Endothelial cell of umbilical vein (primary cell): ENCODE measurements at regions not wholly inside any gene's neighbourhood (a gene's known extent, or its start where the extent isn't known, plus 50 kb on each side); places are given as distances from the start of the nearest gene placed in this dataset.

ENCODE experiments used
- BruUV-seq: library from RNA; stranded (reverse); fragments of 400-500 nt; replicated peaks from 2 replicates; lab custom pipeline; 2021; lab: Mats Ljungman, UMichigan
- CTCF ChIA-PET: fragments of 300-600, 350-600 bp; sonication (Branson Sonifier 250); formaldehyde crosslinking; loops from one replicate; lab custom pipeline; 2021; ENCODE audit warnings: antibody characterized with exemption, inconsistent platforms; lab: Charles Lee
- POLR2A ChIA-PET: fragments of 300-600, 350-600 bp; sonication (Branson Sonifier 250); formaldehyde crosslinking; loops from one replicate; lab custom pipeline; 2021; ENCODE audit warnings: antibody characterized with exemption, inconsistent platforms; lab: Charles Lee
- DNase-seq: peaks from one replicate; pipeline ENCODE4 v3.0.0-alpha.2; 2011; ENCODE audit warnings: low read depth, low spot score
- FAIRE-seq: peaks from 2 replicates; lab custom pipeline; 2011; peaks lifted over from hg19 to GRCh38; lab: Jason Lieb, UNC
- H2AFZ ChIP-seq: 2 replicates; pipeline ENCODE4 v1.6.0; 2012; ENCODE audit warnings: low read depth, low read length, control low read depth, inconsistent platforms
- H3K27ac ChIP-seq: 2 replicates; pipeline ENCODE4 v1.5.1; 2011; ENCODE audit warnings: low read depth, mild to moderate bottlenecking, control low read depth, low read length, moderate library complexity; ENCODE audit not compliant: insufficient read depth
- H3K27me3 ChIP-seq, 2 experiments: 2 replicates each; pipeline versions ENCODE4 v1.6.0 to v1.6.1; 2011; ENCODE audit warnings: low read length in 2 of 2, mixed read lengths in 1 of 2; ENCODE audit not compliant: control insufficient read depth in 2 of 2, insufficient read depth in 2 of 2
- H3K36me3 ChIP-seq, 2 experiments: 2 replicates in 1 of 2; 3 replicates in 1 of 2; pipeline ENCODE4 v1.5.1; 2011; ENCODE audit warnings: low read length in 2 of 2, mild to moderate bottlenecking in 1 of 2, moderate library complexity in 1 of 2; ENCODE audit not compliant: control insufficient read depth in 2 of 2, insufficient read depth in 2 of 2; ENCODE audit errors: extremely low read depth in 1 of 2
- H3K4me1 ChIP-seq: 3 replicates; pipeline ENCODE4 v1.5.1; 2011; ENCODE audit warnings: mild to moderate bottlenecking, low read length; ENCODE audit not compliant: control insufficient read depth, insufficient read depth; ENCODE audit errors: extremely low read depth
- H3K4me2 ChIP-seq: 2 replicates; pipeline ENCODE4 v1.6.1; 2011; ENCODE audit warnings: low read length, control low read depth, mixed read lengths; ENCODE audit not compliant: insufficient read depth
- H3K4me3 ChIP-seq, 3 experiments: fragments of 200-600 bp in 1 of 3; sonication (generic), shearing (Covaris generic) in 1 of 3; replicated peaks in 1 of 3; 2 replicates each; pipeline ENCODE4 v1.5.1; 2011 to 2016; ENCODE audit warnings: control low read depth in 3 of 3, low read length in 3 of 3, mild to moderate bottlenecking in 2 of 3, inconsistent platforms in 1 of 3, low read depth in 1 of 3, moderate library complexity in 1 of 3; ENCODE audit not compliant: insufficient read depth in 1 of 3
- H3K79me2 ChIP-seq: 2 replicates; pipeline ENCODE4 v1.6.0; 2012; ENCODE audit warnings: low read length, inconsistent platforms; ENCODE audit not compliant: control insufficient read depth, insufficient read depth
- H3K9ac ChIP-seq: replicated peaks from 2 replicates; pipeline ENCODE3; 2011; ENCODE audit warnings: low read length, control low read depth; ENCODE audit not compliant: insufficient read depth; ENCODE audit errors: extremely low read depth
- H3K9me1 ChIP-seq: replicated peaks from 3 replicates; pipeline ENCODE4 v1.6.0; 2011; ENCODE audit warnings: mild to moderate bottlenecking, low read length; ENCODE audit not compliant: control insufficient read depth, insufficient read depth; ENCODE audit errors: extremely low read depth
- H3K9me3 ChIP-seq: replicated peaks from 2 replicates; pipeline ENCODE4 v1.5.1; 2012; ENCODE audit warnings: low read length, inconsistent platforms; ENCODE audit not compliant: control insufficient read depth, insufficient read depth
- H4K20me1 ChIP-seq: replicated peaks from 2 replicates; pipeline ENCODE3; 2011; ENCODE audit warnings: mild to moderate bottlenecking, low read length; ENCODE audit not compliant: control insufficient read depth, insufficient read depth; ENCODE audit errors: extremely low read depth
- EZH2 ChIP-seq: IDR thresholded peaks from 2 replicates; pipeline ENCODE4 v1.6.1; 2012; ENCODE audit warnings: borderline replicate concordance, low read depth, mild to moderate bottlenecking, moderate library complexity, low read length, inconsistent platforms; ENCODE audit not compliant: severe bottlenecking
- FOS ChIP-seq: IDR thresholded peaks from 2 replicates; pipeline ENCODE4 v1.6.1; 2011; ENCODE audit warnings: mild to moderate bottlenecking, low read length, moderate library complexity, borderline replicate concordance; ENCODE audit not compliant: insufficient read depth
- GATA2 ChIP-seq: IDR thresholded peaks from 2 replicates; pipeline ENCODE4 v1.7.0; 2011; ENCODE audit warnings: low read depth, mild to moderate bottlenecking, moderate library complexity, mixed read lengths, low read length; ENCODE audit not compliant: insufficient read length, insufficient read depth
- JUN ChIP-seq: IDR thresholded peaks from 2 replicates; pipeline ENCODE4 v1.6.1; 2011; ENCODE audit warnings: borderline replicate concordance, low read depth; ENCODE audit not compliant: insufficient read length, insufficient read depth
- MYC ChIP-seq: IDR thresholded peaks from one replicate; pipeline ENCODE4 v1.6.1; 2011; ENCODE audit warnings: mild to moderate bottlenecking, low read depth, low read length
- POLR2A ChIP-seq: IDR thresholded peaks from 2 replicates; pipeline ENCODE4 v1.6.1; 2012; ENCODE audit warnings: low read depth, mild to moderate bottlenecking, control low read depth, low read length
- POLR2AphosphoS5 ChIP-seq: IDR thresholded peaks from 2 replicates; pipeline ENCODE4 v1.6.1; 2012; ENCODE audit warnings: low read depth, mild to moderate bottlenecking, control low read depth, low read length, moderate library complexity; ENCODE audit not compliant: insufficient read depth
- dilution Hi-C: fragments of 300-500 bp; cut with MboI; formaldehyde crosslinking; loops from one replicate; pipeline ENCODE4 v1.15.0; 2019; ENCODE audit warnings: low sequenced_read_pairs; ENCODE audit not compliant: extremely low pct_ligation_motif_present
- intact Hi-C: fragments of 100-400 bp; cut with micrococcal nuclease; formaldehyde crosslinking; loops from one replicate; pipeline ENCODE4 v1.10.0; 2022
- TF ChIP-seq, protein P1 (sequence below), 2 donors: IDR thresholded peaks; 1 replicate in 1 of 2; 2 replicates in 1 of 2; pipeline ENCODE4 v1.5.1; 2011; ENCODE audit warnings: low read length in 2 of 2, mild to moderate bottlenecking in 2 of 2, moderate library complexity in 2 of 2, control low read depth in 1 of 2, inconsistent platforms in 1 of 2, low read depth in 1 of 2; ENCODE audit not compliant: insufficient read depth in 1 of 2; ENCODE audit errors: extremely low read depth in 1 of 2
- TF ChIP-seq, protein P2 (sequence below): IDR thresholded peaks from 2 replicates; pipeline ENCODE4 v1.6.1; 2011; ENCODE audit not compliant: insufficient read depth, insufficient read length

DNA sequence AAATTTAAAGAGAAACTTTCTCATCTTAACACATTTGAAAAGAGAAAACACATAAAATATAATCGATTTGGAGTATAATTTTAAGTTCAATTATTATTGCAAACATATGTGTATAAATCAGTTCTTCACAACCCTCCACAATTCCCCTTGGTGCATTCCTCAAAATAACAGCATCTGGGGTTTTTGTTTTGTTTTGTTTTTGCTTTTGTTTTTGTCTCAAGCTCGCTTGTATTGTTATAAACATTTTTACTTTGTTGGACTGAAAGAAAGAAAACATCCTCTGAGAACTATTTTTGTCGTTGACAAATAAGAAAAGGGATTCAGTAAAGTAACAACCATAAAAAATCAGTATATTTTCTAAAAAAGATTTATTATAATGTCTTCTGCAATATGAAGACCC is 60.2 kb upstream of the HIVEP1 start:
- ChIA-PET POLR2A (no interaction called here), CTCF (no interaction called here)
- Histone ChIP-seq H3K36me3 (no peaks in the 10 kb centered on the region), H3K9me3 (no peaks in the 10 kb centered on the region), H3K9ac (no peak overlapping the region), H3K27ac (no peak overlapping the region), H3K4me3 (no peak overlapping the region), H3K27me3 (no peaks in the 10 kb centered on the region), H3K4me2 (no peak overlapping the region), H3K4me1 (no peaks in the 10 kb centered on the region), H2AFZ (no peak overlapping the region), H3K79me2 (no peaks in the 10 kb centered on the region), H3K9me1 (no peaks in the 10 kb centered on the region), H4K20me1 (no peaks in the 10 kb centered on the region)
- BruUV-seq, result no TSS peak
- no peak for TF ChIP-seq FOS
- no peak for TF ChIP-seq EZH2
- TF ChIP-seq MYC, result no peak
- TF ChIP-seq, protein P1, sequence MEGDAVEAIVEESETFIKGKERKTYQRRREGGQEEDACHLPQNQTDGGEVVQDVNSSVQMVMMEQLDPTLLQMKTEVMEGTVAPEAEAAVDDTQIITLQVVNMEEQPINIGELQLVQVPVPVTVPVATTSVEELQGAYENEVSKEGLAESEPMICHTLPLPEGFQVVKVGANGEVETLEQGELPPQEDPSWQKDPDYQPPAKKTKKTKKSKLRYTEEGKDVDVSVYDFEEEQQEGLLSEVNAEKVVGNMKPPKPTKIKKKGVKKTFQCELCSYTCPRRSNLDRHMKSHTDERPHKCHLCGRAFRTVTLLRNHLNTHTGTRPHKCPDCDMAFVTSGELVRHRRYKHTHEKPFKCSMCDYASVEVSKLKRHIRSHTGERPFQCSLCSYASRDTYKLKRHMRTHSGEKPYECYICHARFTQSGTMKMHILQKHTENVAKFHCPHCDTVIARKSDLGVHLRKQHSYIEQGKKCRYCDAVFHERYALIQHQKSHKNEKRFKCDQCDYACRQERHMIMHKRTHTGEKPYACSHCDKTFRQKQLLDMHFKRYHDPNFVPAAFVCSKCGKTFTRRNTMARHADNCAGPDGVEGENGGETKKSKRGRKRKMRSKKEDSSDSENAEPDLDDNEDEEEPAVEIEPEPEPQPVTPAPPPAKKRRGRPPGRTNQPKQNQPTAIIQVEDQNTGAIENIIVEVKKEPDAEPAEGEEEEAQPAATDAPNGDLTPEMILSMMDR (IDR thresholded peaks at IDR 0.05; ENCODE audit: extremely low read depth in 1 of 2, insufficient read depth in 1 of 2, low read depth in 1 of 2, low read length in 2 of 2), result no peak
- no peak for TF ChIP-seq JUN
- TF ChIP-seq, protein P2, sequence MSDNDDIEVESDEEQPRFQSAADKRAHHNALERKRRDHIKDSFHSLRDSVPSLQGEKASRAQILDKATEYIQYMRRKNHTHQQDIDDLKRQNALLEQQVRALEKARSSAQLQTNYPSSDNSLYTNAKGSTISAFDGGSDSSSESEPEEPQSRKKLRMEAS, result no peak
- no peak for TF ChIP-seq POLR2AphosphoS5
- TF ChIP-seq GATA2, result no peak
- TF ChIP-seq POLR2A, result no peak
- DNase-seq (no peak), FAIRE-seq (no peak)
- dilution Hi-C loops (no loop called here), intact Hi-C loops (no loop called here)
